Naive B cell (primary cell): ENCODE measurements at regions not wholly inside any gene's neighbourhood (a gene's known extent, or its start where the extent isn't known, plus 50 kb on each side); places are given as distances from the start of the nearest gene placed in this dataset.
"Not testable (repeated sequence)": the region's sequence is repeated elsewhere in the genome, so short reads cannot be mapped to it uniquely, and the experiment has no call there.

Source experiments
- ATAC-seq, 2 donors: fragments of 150-1000 bp; cut with Tn5 transposase; 2 replicates each; pipeline ENCODE4 v1.10.0; 2021; ENCODE audit warnings: low read depth in 2 of 2, mild to moderate bottlenecking in 2 of 2, moderate library complexity in 2 of 2
- DNase-seq: peaks from one replicate; pipeline ENCODE4 v3.0.0; 2022
- H3K27ac Mint-ChIP-seq, 6 donors: one replicate each; pipeline ENCODE4 v1.8.0; 2020 to 2022; ENCODE audit warnings: mild to moderate bottlenecking in 6 of 6, mixed read lengths in 6 of 6, moderate library complexity in 5 of 6, inconsistent platforms in 2 of 6
- H3K27me3 Mint-ChIP-seq, 3 donors: one replicate each; pipeline ENCODE4 v1.8.0; 2021 to 2022; ENCODE audit warnings: mixed read lengths in 3 of 3, mild to moderate bottlenecking in 1 of 3
- H3K36me3 Mint-ChIP-seq, 2 donors: one replicate each; pipeline ENCODE4 v1.8.0; 2020 to 2022; ENCODE audit warnings: mixed read lengths in 2 of 2, inconsistent platforms in 1 of 2, mild to moderate bottlenecking in 1 of 2
- H3K4me1 Mint-ChIP-seq, 3 donors: one replicate each; pipeline ENCODE4 v1.8.0; 2020 to 2022; ENCODE audit warnings: mixed read lengths in 3 of 3, inconsistent platforms in 1 of 3, mild to moderate bottlenecking in 1 of 3, moderate library complexity in 1 of 3
- H3K4me3 Mint-ChIP-seq, 8 donors: one replicate each; pipeline ENCODE4 v1.8.0; 2020 to 2022; ENCODE audit warnings: mild to moderate bottlenecking in 8 of 8, mixed read lengths in 8 of 8, moderate library complexity in 8 of 8, inconsistent platforms in 2 of 8
- H3K9me3 Mint-ChIP-seq, 7 donors: one replicate each; pipeline ENCODE4 v1.8.0; 2020 to 2022; ENCODE audit warnings: mixed read lengths in 7 of 7, mild to moderate bottlenecking in 5 of 7, inconsistent platforms in 2 of 7, moderate library complexity in 1 of 7

- H3K9me3 Mint-ChIP-seq, result no peaks in the 10 kb centered on the region
- peaks cover 4 to 38% (median 18%) of the 10 kb centered on the region in 3 donors for H3K27me3 Mint-ChIP-seq
- ATAC-seq (no peak), DNase-seq (no peak)
- no peak overlapping the region for H3K4me3 Mint-ChIP-seq
- H3K27ac Mint-ChIP-seq, result no peak overlapping the region
- H3K4me1 Mint-ChIP-seq, result peaks cover 5 to 12% (median 7%) of the 10 kb centered on the region in 3 donors
- no peaks in the 10 kb centered on the region for H3K36me3 Mint-ChIP-seq
These were observed 73.9 kb upstream of the MFGE8 start for GRCh38 chr15:88986949-88987590.

DNA sequence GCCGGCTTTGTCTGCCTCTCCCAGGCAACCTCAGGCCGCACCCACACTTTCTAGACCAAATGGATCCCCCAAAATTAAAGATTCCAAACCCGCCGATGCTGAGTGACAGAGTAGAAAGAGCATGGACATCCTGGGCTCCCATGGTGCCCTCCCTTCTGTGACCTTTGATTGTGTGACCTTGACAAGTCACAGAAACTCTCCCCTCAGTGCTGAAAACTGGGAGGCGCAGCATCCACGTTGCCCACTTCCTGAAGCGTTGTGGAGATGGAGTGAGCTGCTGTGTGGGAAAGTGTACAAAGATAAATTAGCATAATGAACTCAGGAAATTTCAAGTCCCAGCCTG lies 74.4 kb upstream of the MFGE8 start:
- peaks cover 5 to 8% (median 7%) of the 10 kb centered on the region in 3 donors for H3K4me1 Mint-ChIP-seq
- H3K27ac Mint-ChIP-seq, result no peak overlapping the region
- DNase-seq, result no peak
- H3K27me3 Mint-ChIP-seq, result peaks cover 7 to 42% (median 23%) of the 10 kb centered on the region in 3 donors
- H3K4me3 Mint-ChIP-seq, result no peak overlapping the region
- no peak for ATAC-seq
- H3K36me3 Mint-ChIP-seq, result no peaks in the 10 kb centered on the region
- H3K9me3 Mint-ChIP-seq, result no peaks in the 10 kb centered on the region

- no peaks in the 10 kb centered on the region for H3K9me3 Mint-ChIP-seq
- peaks cover 7 to 42% (median 28%) of the 10 kb centered on the region in 3 donors for H3K27me3 Mint-ChIP-seq
- H3K4me1 Mint-ChIP-seq, result peaks cover 1 to 3% (median 3%) of the 10 kb centered on the region in 3 donors
- H3K4me3 Mint-ChIP-seq, result no peak overlapping the region
- H3K36me3 Mint-ChIP-seq, result no peaks in the 10 kb centered on the region
- ATAC-seq, result no peak
- DNase-seq, result no peak
- H3K27ac Mint-ChIP-seq, result peak overlapping the region in 1 of 6 donors; percentile 38
These were observed 74.9 kb upstream of the MFGE8 start for GRCh38 chr15:88987934-88988671.

DNA sequence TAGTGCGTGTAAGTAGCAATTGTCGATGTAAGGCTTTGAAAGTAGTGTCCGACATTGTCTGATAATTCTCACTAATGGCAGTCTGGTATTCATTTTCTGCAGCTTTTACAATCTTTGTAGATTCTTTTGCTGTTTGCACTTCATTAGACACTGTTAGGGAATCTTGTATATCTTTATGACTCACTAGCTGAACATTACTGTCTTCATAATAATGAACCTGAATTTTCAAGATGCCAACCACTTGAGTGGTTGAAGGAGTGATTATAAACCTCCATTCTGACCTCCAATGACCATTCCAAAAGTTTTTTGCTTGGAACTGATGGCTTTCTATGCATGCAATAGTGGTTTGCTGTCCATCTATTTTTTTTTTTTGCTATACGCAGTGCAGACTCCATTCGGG lies 76.4 kb upstream of the MFGE8 start:
- no peak for ATAC-seq
- Mint-ChIP-seq H3K27me3 (peaks cover 7 to 40% (median 34%) of the 10 kb centered on the region in 3 donors), H3K27ac (no peak overlapping the region)

DNA sequence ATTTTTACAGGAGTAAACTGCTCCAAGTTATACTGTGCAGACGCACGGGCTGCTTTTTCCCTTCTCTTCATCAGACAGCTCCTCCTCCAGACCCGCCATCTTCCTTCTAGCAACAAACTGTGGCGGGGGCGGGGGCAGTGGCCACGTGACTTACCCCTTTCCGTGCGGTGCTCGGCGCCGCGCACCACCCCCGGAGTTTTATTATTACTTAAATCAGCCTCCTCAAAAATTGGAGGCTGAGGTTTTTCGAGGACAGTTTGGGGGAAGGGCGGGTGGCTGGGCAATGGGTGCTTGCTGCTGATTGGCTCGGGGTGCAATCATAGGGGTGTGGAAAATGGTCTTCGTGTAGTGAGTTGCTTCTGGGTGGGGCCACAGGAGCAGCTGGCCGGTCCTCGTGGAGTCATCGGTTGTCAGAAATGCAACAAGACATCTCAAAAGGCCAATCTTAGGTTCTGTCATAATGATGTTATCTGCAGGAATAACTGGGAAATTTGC lies 77.1 kb upstream of the MFGE8 start:
- Mint-ChIP-seq H3K4me3 (peak overlapping the region in 1 of 8 donors; percentile 15), H3K27me3 (peaks cover 7 to 40% (median 36%) of the 10 kb centered on the region in 3 donors), H3K4me1 (no peaks in the 10 kb centered on the region), H3K9me3 (no peaks in the 10 kb centered on the region), H3K36me3 (no peaks in the 10 kb centered on the region), H3K27ac (no peak overlapping the region)
- DNase-seq (no peak), ATAC-seq (no peak)

More for the DNA sequence above, 76.4 kb upstream of the MFGE8 start:
- DNase-seq, result no peak
- H3K36me3 Mint-ChIP-seq, result no peaks in the 10 kb centered on the region
- no peak overlapping the region for H3K4me3 Mint-ChIP-seq
- no peaks in the 10 kb centered on the region for H3K4me1 Mint-ChIP-seq
- H3K9me3 Mint-ChIP-seq, result no peaks in the 10 kb centered on the region

- peak overlapping the region in 1 of 6 donors; percentile 12 for H3K27ac Mint-ChIP-seq
- H3K4me1 Mint-ChIP-seq, result no peaks in the 10 kb centered on the region
- ATAC-seq, result no peak
- no peaks in the 10 kb centered on the region for H3K9me3 Mint-ChIP-seq
- DNase-seq, result no peak
- no peaks in the 10 kb centered on the region for H3K36me3 Mint-ChIP-seq
- no peak overlapping the region for H3K4me3 Mint-ChIP-seq
- H3K27me3 Mint-ChIP-seq, result peaks cover 11 to 43% (median 38%) of the 10 kb centered on the region in 3 donors
These were observed 79.0 kb upstream of the MFGE8 start for GRCh38 chr15:88992216-88992615.

DNA sequence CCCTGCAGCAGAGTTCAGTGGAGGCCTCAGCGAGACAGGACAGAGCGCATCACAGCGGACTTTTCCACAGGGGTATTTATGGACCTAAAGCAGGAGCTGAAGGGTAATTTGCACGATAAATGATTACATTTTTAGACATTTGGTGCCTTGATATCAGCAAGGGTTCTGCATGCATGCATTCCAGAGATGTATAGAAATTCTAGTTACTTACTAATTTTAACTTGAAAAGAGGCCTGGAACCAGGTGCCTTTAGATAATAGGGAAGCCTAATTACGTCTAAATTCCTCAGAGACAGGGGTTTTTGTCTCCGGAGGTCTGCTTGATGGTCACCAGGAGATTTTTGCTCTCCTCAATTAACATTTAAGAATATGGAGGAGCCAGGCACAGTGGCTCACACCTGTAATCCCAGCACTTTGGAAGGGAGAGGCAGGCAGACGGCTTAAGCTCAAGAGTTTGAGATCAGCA lies 79.8 kb upstream of the MFGE8 start:
- H3K9me3 Mint-ChIP-seq, result no peaks in the 10 kb centered on the region
- ATAC-seq (no peak), DNase-seq (no peak)
- H3K27me3 Mint-ChIP-seq, result peaks cover 11 to 46% (median 42%) of the 10 kb centered on the region in 3 donors
- H3K36me3 Mint-ChIP-seq, result no peaks in the 10 kb centered on the region
- H3K4me3 Mint-ChIP-seq, result no peak overlapping the region
- no peaks in the 10 kb centered on the region for H3K4me1 Mint-ChIP-seq
- H3K27ac Mint-ChIP-seq, result no peak overlapping the region

DNA sequence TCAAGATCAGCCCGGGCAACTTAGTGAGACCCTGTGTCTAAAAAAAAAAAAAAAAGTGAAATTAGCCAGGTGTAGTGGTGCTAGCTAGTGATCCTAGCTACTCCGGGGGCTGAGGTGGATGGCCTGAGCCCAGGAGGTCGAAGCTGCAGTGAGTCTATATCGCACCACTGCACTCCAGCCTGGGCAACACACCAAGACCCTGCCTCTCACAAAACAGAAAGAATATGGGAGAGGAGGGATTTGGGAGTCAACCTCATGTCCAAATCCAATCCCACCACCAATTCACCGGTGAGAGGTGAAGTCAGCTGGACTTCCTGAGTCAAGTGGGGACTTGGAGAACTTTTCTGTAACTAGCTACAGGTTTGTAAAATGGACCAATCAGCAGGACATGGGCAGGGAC lies 80.5 kb upstream of the MFGE8 start:
- H3K27me3 Mint-ChIP-seq, result peaks cover 13 to 53% (median 48%) of the 10 kb centered on the region in 3 donors
- H3K4me1 Mint-ChIP-seq, result peaks cover 0 to under 1% (median 0%) of the 10 kb centered on the region in 3 donors
- peaks cover 0 to under 1% (median 0%) of the 10 kb centered on the region in 7 donors for H3K9me3 Mint-ChIP-seq
- no peak for ATAC-seq
- H3K36me3 Mint-ChIP-seq, result no peaks in the 10 kb centered on the region
- no peak overlapping the region for H3K4me3 Mint-ChIP-seq
- DNase-seq, result no peak
- no peak overlapping the region for H3K27ac Mint-ChIP-seq

DNA sequence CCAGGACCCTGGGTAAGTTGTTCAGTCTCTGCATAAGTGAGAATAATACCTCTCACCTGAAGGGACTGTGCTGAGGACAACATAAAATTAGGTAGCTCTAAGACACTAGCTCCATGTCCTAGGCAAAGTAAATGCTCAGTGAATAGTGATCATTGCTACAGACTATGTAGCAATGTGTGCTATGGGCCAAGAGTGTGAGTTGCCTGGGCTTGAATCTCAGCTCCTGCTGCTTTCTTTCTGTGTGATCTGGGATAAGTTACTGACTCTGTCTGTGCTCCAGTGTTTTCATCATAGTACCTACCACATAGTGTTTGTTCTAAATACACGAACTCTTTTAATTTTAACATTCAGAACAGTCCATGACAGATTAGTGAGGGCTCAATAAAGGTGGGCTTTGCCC lies 81.1 kb upstream of the MFGE8 start:
- Mint-ChIP-seq H3K27me3 (peaks cover 16 to 59% (median 54%) of the 10 kb centered on the region in 3 donors), H3K27ac (no peak overlapping the region), H3K4me3 (peak overlapping the region in 1 of 8 donors; percentile 23), H3K36me3 (no peaks in the 10 kb centered on the region), H3K4me1 (peaks cover 0 to 6% (median 4%) of the 10 kb centered on the region in 3 donors), H3K9me3 (peaks cover 0 to 6% (median 0%) of the 10 kb centered on the region in 7 donors)
- ATAC-seq (no peak), DNase-seq (no peak)

DNA sequence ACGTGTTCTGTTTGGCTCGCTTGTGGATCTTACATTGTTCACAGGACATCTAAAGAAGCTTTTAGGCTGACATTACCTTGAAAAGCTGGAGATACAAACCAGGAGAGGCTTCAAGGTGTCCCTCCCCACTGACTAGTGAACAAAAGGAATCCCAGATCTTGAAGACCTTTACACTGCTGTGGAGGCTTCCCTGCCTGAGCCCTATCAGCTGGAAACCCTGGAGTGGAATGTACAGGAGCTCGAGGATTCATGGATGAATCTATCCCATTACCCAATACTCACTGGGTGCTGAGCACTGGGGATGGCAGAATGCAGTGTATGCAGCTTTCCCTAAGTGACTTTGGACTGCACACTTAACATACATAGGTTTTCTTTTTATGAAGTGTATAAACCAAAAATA lies 82.3 kb upstream of the MFGE8 start:
- peaks cover 16 to 58% (median 47%) of the 10 kb centered on the region in 3 donors for H3K27me3 Mint-ChIP-seq
- H3K4me3 Mint-ChIP-seq, result no peak overlapping the region
- DNase-seq, result no peak
- peaks cover 0 to 6% (median 0%) of the 10 kb centered on the region in 7 donors for H3K9me3 Mint-ChIP-seq
- peaks cover 0 to 7% (median 4%) of the 10 kb centered on the region in 3 donors for H3K4me1 Mint-ChIP-seq
- H3K36me3 Mint-ChIP-seq, result no peaks in the 10 kb centered on the region
- no peak for ATAC-seq
- no peak overlapping the region for H3K27ac Mint-ChIP-seq

DNA sequence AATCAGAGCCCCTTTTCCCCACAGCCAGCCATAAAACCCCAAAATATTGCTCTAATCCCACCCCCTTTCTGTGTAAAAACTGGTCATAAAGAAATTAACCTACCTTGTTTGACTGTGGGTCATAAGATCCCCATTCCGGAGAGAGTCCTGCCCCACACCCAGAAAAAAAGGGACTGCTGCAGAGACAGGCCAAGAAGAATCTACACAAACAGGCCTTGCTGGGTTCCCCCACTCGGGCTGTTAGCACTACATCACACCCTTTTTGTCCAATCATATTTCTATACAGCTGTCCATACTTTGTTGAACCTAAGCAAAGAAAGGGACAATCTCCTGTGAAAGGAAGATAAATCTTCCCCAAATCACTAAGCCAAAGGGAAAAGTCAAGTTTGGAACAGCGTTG lies 84.4 kb upstream of the MFGE8 start:
- DNase-seq (no peak), ATAC-seq (no peak)
- Mint-ChIP-seq H3K27ac (no peak overlapping the region), H3K36me3 (no peaks in the 10 kb centered on the region), H3K4me3 (no peak overlapping the region), H3K27me3 (peaks cover 8 to 54% (median 31%) of the 10 kb centered on the region in 3 donors), H3K9me3 (peaks cover 0 to 6% (median 0%) of the 10 kb centered on the region in 7 donors), H3K4me1 (peaks cover 0 to 7% (median 4%) of the 10 kb centered on the region in 3 donors)

- peak in 1 of 2 donors; percentile 57 for ATAC-seq
- peaks cover 3 to 7% (median 4%) of the 10 kb centered on the region in 3 donors for H3K4me1 Mint-ChIP-seq
- H3K9me3 Mint-ChIP-seq, result peaks cover 0 to 6% (median 0%) of the 10 kb centered on the region in 7 donors
- peaks cover 12 to 47% (median 30%) of the 10 kb centered on the region in 3 donors for H3K27me3 Mint-ChIP-seq
- H3K36me3 Mint-ChIP-seq, result no peaks in the 10 kb centered on the region
- H3K4me3 Mint-ChIP-seq, result no peak overlapping the region
- no peak overlapping the region for H3K27ac Mint-ChIP-seq
- DNase-seq, result no peak
These were observed 86.0 kb upstream of the MFGE8 start for GRCh38 chr15:88998980-88999713.

DNA sequence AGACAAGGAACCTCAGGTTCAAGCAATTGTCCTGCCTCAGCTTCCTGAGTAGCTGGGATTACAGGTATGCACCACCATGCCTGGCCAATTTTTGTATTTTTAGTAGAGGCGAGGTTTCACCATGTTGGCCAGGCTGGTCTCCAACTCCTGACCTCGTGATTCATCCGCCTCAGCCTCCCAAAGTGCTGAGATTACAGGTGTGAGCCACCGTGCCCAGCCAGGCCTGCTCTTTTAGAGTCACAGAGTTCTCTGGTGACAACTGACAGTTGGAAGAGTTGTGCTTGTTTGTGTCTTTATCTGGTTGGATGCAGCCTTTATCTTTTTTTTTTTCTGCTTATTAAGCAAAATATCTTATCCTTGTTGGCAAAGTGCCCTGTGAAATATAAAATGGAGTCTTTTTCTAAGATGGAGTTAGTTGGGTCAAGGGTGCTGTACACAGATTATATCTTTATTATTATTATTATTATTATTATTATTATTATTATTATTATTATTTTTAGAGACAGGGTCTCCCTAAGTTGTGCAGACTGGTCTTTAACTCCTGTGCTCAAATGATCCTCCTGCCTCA lies 86.5 kb upstream of the ABHD2 start:
- not testable (repeated sequence) for H3K4me1 Mint-ChIP-seq, H3K36me3 Mint-ChIP-seq, H3K9me3 Mint-ChIP-seq, H3K4me3 Mint-ChIP-seq, DNase-seq, ATAC-seq
- Mint-ChIP-seq H3K27me3 (peaks cover 12 to 53% (median 38%) of the 10 kb centered on the region in 3 donors), H3K27ac (peak overlapping the region in 2 of 6 donors; percentile 14 to 80)
